Naive thymus-derived CD8-positive, alpha-beta T cell (primary cell): ENCODE measurements at regions not wholly inside any gene's neighbourhood (a gene's known extent, or its start where the extent isn't known, plus 50 kb on each side); places are given as distances from the start of the nearest gene placed in this dataset.

Experiments used
- ATAC-seq, 2 donors: fragments of 150-1000 bp; cut with Tn5 transposase in 1 of 2; sonication (Bioruptor Pico), chemical (Tn5 transposase) in 1 of 2; 1 replicate in 1 of 2; 2 replicates in 1 of 2; pipeline ENCODE4 v1.10.0; 2021; ENCODE audit warnings: mild to moderate bottlenecking in 2 of 2, moderate library complexity in 2 of 2
- POLR2A ChIA-PET: fragments of 350-600 bp; sonication (Branson Sonifier 250); formaldehyde crosslinking; loops from one replicate; lab custom pipeline; 2021; ENCODE audit warnings: antibody characterized with exemption; lab: Charles Lee
- DNase-seq, 10 donors: peaks; one replicate each; pipeline versions ENCODE4 v3.0.0 to v3.0.0-alpha.2; 2020 to 2022
- H3K27ac Mint-ChIP-seq, 10 donors: one replicate each; pipeline ENCODE4 v1.8.0; 2020 to 2022; ENCODE audit warnings: mild to moderate bottlenecking in 10 of 10, mixed read lengths in 10 of 10, moderate library complexity in 4 of 10, inconsistent platforms in 1 of 10
- H3K27me3 Mint-ChIP-seq, 5 donors: one replicate each; pipeline ENCODE4 v1.8.0; 2021 to 2022; ENCODE audit warnings: mixed read lengths in 5 of 5
- H3K36me3 Mint-ChIP-seq, 3 donors: one replicate each; pipeline ENCODE4 v1.8.0; 2020 to 2022; ENCODE audit warnings: mixed read lengths in 3 of 3, mild to moderate bottlenecking in 2 of 3, inconsistent platforms in 1 of 3
- H3K4me1 Mint-ChIP-seq, 4 donors: one replicate each; pipeline ENCODE4 v1.8.0; 2021 to 2022; ENCODE audit warnings: mixed read lengths in 4 of 4
- H3K4me3 Mint-ChIP-seq, 10 donors: one replicate each; pipeline ENCODE4 v1.8.0; 2020 to 2022; ENCODE audit warnings: mild to moderate bottlenecking in 10 of 10, mixed read lengths in 10 of 10, moderate library complexity in 6 of 10, inconsistent platforms in 1 of 10
- H3K9me3 Mint-ChIP-seq, 9 donors: one replicate each; pipeline ENCODE4 v1.8.0; 2020 to 2022; ENCODE audit warnings: mixed read lengths in 9 of 9, mild to moderate bottlenecking in 3 of 9, inconsistent platforms in 1 of 9, moderate library complexity in 1 of 9

- POLR2A ChIA-PET, result no interaction called here
- no peak overlapping the region for H3K27ac Mint-ChIP-seq
- H3K4me3 Mint-ChIP-seq, result no peak overlapping the region
- no peak for ATAC-seq
- H3K27me3 Mint-ChIP-seq, result peaks cover 0 to 7% (median 2%) of the 10 kb centered on the region in 5 donors
- H3K4me1 Mint-ChIP-seq, result no peaks in the 10 kb centered on the region
- peaks cover 0 to 10% (median 4%) of the 10 kb centered on the region in 9 donors for H3K9me3 Mint-ChIP-seq
- H3K36me3 Mint-ChIP-seq, result no peaks in the 10 kb centered on the region
- no peak for DNase-seq
Measured at GRCh38 chr10:44161184-44161583, 223.7 kb downstream of the CXCL12 start.

- H3K9me3 Mint-ChIP-seq, result peaks cover 0 to 10% (median 4%) of the 10 kb centered on the region in 9 donors
- H3K27me3 Mint-ChIP-seq, result peaks cover 0 to 13% (median under 1%) of the 10 kb centered on the region in 5 donors
- DNase-seq (no peak), ATAC-seq (no peak)
- POLR2A ChIA-PET, result no interaction called here
- H3K27ac Mint-ChIP-seq, result peak overlapping the region in 1 of 10 donors; percentile 12
- H3K4me3 Mint-ChIP-seq, result no peak overlapping the region
- no peaks in the 10 kb centered on the region for H3K36me3 Mint-ChIP-seq
- no peaks in the 10 kb centered on the region for H3K4me1 Mint-ChIP-seq
Measured at GRCh38 chr10:44157574-44157973, 227.3 kb downstream of the CXCL12 start.

GRCh38 chr10:44154956-44155355 lies 229.9 kb downstream of the CXCL12 start:
- POLR2A ChIA-PET, result no interaction called here
- Mint-ChIP-seq H3K4me3 (no peak overlapping the region), H3K9me3 (peaks cover 1 to 27% (median 13%) of the 10 kb centered on the region in 9 donors), H3K4me1 (no peaks in the 10 kb centered on the region), H3K36me3 (peaks cover 0 to 5% (median 0%) of the 10 kb centered on the region in 3 donors), H3K27me3 (peaks cover 0 to 19% (median 7%) of the 10 kb centered on the region in 5 donors), H3K27ac (no peak overlapping the region)
- DNase-seq (no peak), ATAC-seq (no peak)

GRCh38 chr10:44153918-44154670 lies 230.8 kb downstream of the CXCL12 start:
- Mint-ChIP-seq H3K27me3 (peaks cover 0 to 19% (median 7%) of the 10 kb centered on the region in 5 donors), H3K4me1 (no peaks in the 10 kb centered on the region), H3K4me3 (no peak overlapping the region), H3K9me3 (peaks cover 1 to 36% (median 13%) of the 10 kb centered on the region in 9 donors), H3K27ac (no peak overlapping the region), H3K36me3 (peaks cover 0 to 5% (median 0%) of the 10 kb centered on the region in 3 donors)
- no peak for ATAC-seq
- no peak for DNase-seq
- POLR2A ChIA-PET, result no interaction called here

- no peak overlapping the region for H3K27ac Mint-ChIP-seq
- peaks cover 0 to 1% (median 0%) of the 10 kb centered on the region in 3 donors for H3K36me3 Mint-ChIP-seq
- H3K27me3 Mint-ChIP-seq, result peaks cover 0 to 4% (median 0%) of the 10 kb centered on the region in 5 donors
- no peaks in the 10 kb centered on the region for H3K4me1 Mint-ChIP-seq
- H3K4me3 Mint-ChIP-seq, result no peak overlapping the region
- H3K9me3 Mint-ChIP-seq, result peaks cover 0 to 27% (median 15%) of the 10 kb centered on the region in 9 donors
- ATAC-seq, result no peak
- no peak for DNase-seq
- POLR2A ChIA-PET, result no interaction called here
Measured at GRCh38 chr10:44143556-44143955, 241.3 kb downstream of the CXCL12 start.

- ATAC-seq, result no peak
- Mint-ChIP-seq H3K9me3 (peaks cover 0 to 3% (median 0%) of the 10 kb centered on the region in 9 donors), H3K27me3 (peaks cover 0 to 44% (median 18%) of the 10 kb centered on the region in 5 donors)
Measured at GRCh38 chr10:44132361-44133289, 252.3 kb downstream of the CXCL12 start.

GRCh38 chr10:44126291-44126717 lies 258.6 kb downstream of the CXCL12 start:
- Mint-ChIP-seq H3K4me1 (no peaks in the 10 kb centered on the region), H3K36me3 (no peaks in the 10 kb centered on the region), H3K27ac (no peak overlapping the region), H3K27me3 (peaks cover 3 to 38% (median 7%) of the 10 kb centered on the region in 5 donors), H3K4me3 (no peak overlapping the region), H3K9me3 (no peaks in the 10 kb centered on the region)
- POLR2A ChIA-PET, result no interaction called here
- ATAC-seq (no peak), DNase-seq (no peak)

More at GRCh38 chr10:44132361-44133289, 252.3 kb downstream of the CXCL12 start:
- no peak overlapping the region for H3K27ac Mint-ChIP-seq
- no peak overlapping the region for H3K4me3 Mint-ChIP-seq
- H3K36me3 Mint-ChIP-seq, result no peaks in the 10 kb centered on the region
- no peak for DNase-seq
- no peaks in the 10 kb centered on the region for H3K4me1 Mint-ChIP-seq
- POLR2A ChIA-PET, result no interaction called here

- POLR2A ChIA-PET, result no interaction called here
- Mint-ChIP-seq H3K27me3 (peaks cover 3 to 38% (median 7%) of the 10 kb centered on the region in 5 donors), H3K4me3 (no peak overlapping the region), H3K9me3 (no peaks in the 10 kb centered on the region), H3K36me3 (no peaks in the 10 kb centered on the region), H3K27ac (no peak overlapping the region), H3K4me1 (no peaks in the 10 kb centered on the region)
- ATAC-seq (no peak), DNase-seq (no peak)
Measured at GRCh38 chr10:44125879-44126278, 259.0 kb downstream of the CXCL12 start.

- Mint-ChIP-seq H3K4me3 (no peak overlapping the region), H3K27me3 (peaks cover 10 to 58% (median 29%) of the 10 kb centered on the region in 5 donors), H3K27ac (no peak overlapping the region), H3K4me1 (peaks cover 0 to 2% (median 0%) of the 10 kb centered on the region in 4 donors), H3K36me3 (peaks cover 0 to 6% (median 2%) of the 10 kb centered on the region in 3 donors), H3K9me3 (peaks cover 0 to 6% (median 0%) of the 10 kb centered on the region in 9 donors)
- DNase-seq (no peak), ATAC-seq (no peak)
- POLR2A ChIA-PET, result no interaction called here
Measured at GRCh38 chr10:44118500-44118899, 266.4 kb downstream of the CXCL12 start.

GRCh38 chr10:44116474-44116873 lies 268.4 kb downstream of the CXCL12 start:
- DNase-seq, result no peak
- POLR2A ChIA-PET, result no interaction called here
- Mint-ChIP-seq H3K27me3 (peaks cover 9 to 54% (median 34%) of the 10 kb centered on the region in 5 donors), H3K9me3 (peaks cover 0 to 6% (median under 1%) of the 10 kb centered on the region in 9 donors), H3K4me1 (peaks cover 0 to 2% (median 0%) of the 10 kb centered on the region in 4 donors), H3K27ac (no peak overlapping the region), H3K36me3 (peaks cover 0 to 6% (median 4%) of the 10 kb centered on the region in 3 donors), H3K4me3 (no peak overlapping the region)
- no peak for ATAC-seq

- DNase-seq (no peak), ATAC-seq (no peak)
- Mint-ChIP-seq H3K4me1 (peaks cover 0 to 2% (median 0%) of the 10 kb centered on the region in 4 donors), H3K4me3 (no peak overlapping the region), H3K27ac (no peak overlapping the region), H3K27me3 (peaks cover 9 to 60% (median 37%) of the 10 kb centered on the region in 5 donors), H3K36me3 (peaks cover 2 to 6% (median 5%) of the 10 kb centered on the region in 3 donors), H3K9me3 (peaks cover 0 to 10% (median 3%) of the 10 kb centered on the region in 9 donors)
- POLR2A ChIA-PET, result no interaction called here
Measured at GRCh38 chr10:44115516-44115915, 269.4 kb downstream of the CXCL12 start.

GRCh38 chr10:44114441-44114840 lies 270.5 kb downstream of the CXCL12 start:
- Mint-ChIP-seq H3K27me3 (peaks cover 9 to 60% (median 38%) of the 10 kb centered on the region in 5 donors), H3K36me3 (peaks cover 2 to 6% (median 5%) of the 10 kb centered on the region in 3 donors), H3K4me1 (peaks cover 0 to 2% (median 0%) of the 10 kb centered on the region in 4 donors)

More at GRCh38 chr10:44114441-44114840, 270.5 kb downstream of the CXCL12 start:
- no peak for DNase-seq
- no peak overlapping the region for H3K4me3 Mint-ChIP-seq
- peaks cover 0 to 15% (median 3%) of the 10 kb centered on the region in 9 donors for H3K9me3 Mint-ChIP-seq
- POLR2A ChIA-PET, result no interaction called here
- ATAC-seq, result no peak
- H3K27ac Mint-ChIP-seq, result no peak overlapping the region
